ENCODE measurements at regions not wholly inside any gene's neighbourhood (a gene's known extent, or its start where the extent isn't known, plus 50 kb on each side); places are given as distances from the start of the nearest gene placed in this dataset.

GRCh38 chr14:103186909-103187586 is 63.8 kb downstream of the TNFAIP2 start (continued):
- no peak for TF ChIP-seq ZNF550 (CRISPR knock-in tag; IDR thresholded peaks at IDR 0.05; ENCODE audit: borderline replicate concordance)
- no peak for TF ChIP-seq E2F1 (CRISPR knock-in tag; IDR thresholded peaks at IDR 0.05)
- TF ChIP-seq ZNF687 (CRISPR knock-in tag; IDR thresholded peaks at IDR 0.05), result peak; percentile 33; the same call in 1 of the 2 replicates
- peak; percentile 67 for TF ChIP-seq PATZ1 (CRISPR knock-in tag; IDR thresholded peaks at IDR 0.05)
- no peak for TF ChIP-seq BHLHE40 (IDR thresholded peaks at IDR 0.05; ENCODE audit: low read length)
- TF ChIP-seq BCL6 (CRISPR knock-in tag; IDR thresholded peaks at IDR 0.05), result no peak
- no peak for TF ChIP-seq ZNF639 (CRISPR knock-in tag; conservative IDR thresholded peaks at IDR 0.05)
- TF ChIP-seq FOXK2 (IDR thresholded peaks at IDR 0.05), result no peak
- TF ChIP-seq FOXO4 (CRISPR knock-in tag; conservative IDR thresholded peaks at IDR 0.05), result no peak
- 0 out of 2 replicates have a peak, but pooled peaks have one; percentile 25 for TF ChIP-seq ZMYM4 (CRISPR knock-in tag; IDR thresholded peaks at IDR 0.05)
- no peak for TF ChIP-seq PCBP2 (optimal IDR thresholded peaks at IDR 0.05; ENCODE audit: low read depth, low read length, poor library complexity, severe bottlenecking)
- peak; percentile 86 for TF ChIP-seq PAXIP1 (CRISPR knock-in tag; conservative IDR thresholded peaks at IDR 0.05)
- TF ChIP-seq ZNF879 (CRISPR knock-in tag; IDR thresholded peaks at IDR 0.05), result no peak

All from HepG2 (cell line).